Endothelial cell of umbilical vein (primary cell): ENCODE measurements at regions not wholly inside any gene's neighbourhood (a gene's known extent, or its start where the extent isn't known, plus 50 kb on each side); places are given as distances from the start of the nearest gene placed in this dataset.

ENCODE experiments used
- BruUV-seq: library from RNA; stranded (reverse); fragments of 400-500 nt; replicated peaks from 2 replicates; lab custom pipeline; 2021; lab: Mats Ljungman, UMichigan
- CTCF ChIA-PET: fragments of 300-600, 350-600 bp; sonication (Branson Sonifier 250); formaldehyde crosslinking; loops from one replicate; lab custom pipeline; 2021; ENCODE audit warnings: antibody characterized with exemption, inconsistent platforms; lab: Charles Lee
- POLR2A ChIA-PET: fragments of 300-600, 350-600 bp; sonication (Branson Sonifier 250); formaldehyde crosslinking; loops from one replicate; lab custom pipeline; 2021; ENCODE audit warnings: antibody characterized with exemption, inconsistent platforms; lab: Charles Lee
- DNase-seq: peaks from one replicate; pipeline ENCODE4 v3.0.0-alpha.2; 2011; ENCODE audit warnings: low read depth, low spot score
- FAIRE-seq: peaks from 2 replicates; lab custom pipeline; 2011; peaks lifted over from hg19 to GRCh38; lab: Jason Lieb, UNC
- H2AFZ ChIP-seq: 2 replicates; pipeline ENCODE4 v1.6.0; 2012; ENCODE audit warnings: low read depth, low read length, control low read depth, inconsistent platforms
- H3K27ac ChIP-seq: 2 replicates; pipeline ENCODE4 v1.5.1; 2011; ENCODE audit warnings: low read depth, mild to moderate bottlenecking, control low read depth, low read length, moderate library complexity; ENCODE audit not compliant: insufficient read depth
- H3K27me3 ChIP-seq, 2 experiments: 2 replicates each; pipeline versions ENCODE4 v1.6.0 to v1.6.1; 2011; ENCODE audit warnings: low read length in 2 of 2, mixed read lengths in 1 of 2; ENCODE audit not compliant: control insufficient read depth in 2 of 2, insufficient read depth in 2 of 2
- H3K36me3 ChIP-seq, 2 experiments: 2 replicates in 1 of 2; 3 replicates in 1 of 2; pipeline ENCODE4 v1.5.1; 2011; ENCODE audit warnings: low read length in 2 of 2, mild to moderate bottlenecking in 1 of 2, moderate library complexity in 1 of 2; ENCODE audit not compliant: control insufficient read depth in 2 of 2, insufficient read depth in 2 of 2; ENCODE audit errors: extremely low read depth in 1 of 2
- H3K4me1 ChIP-seq: 3 replicates; pipeline ENCODE4 v1.5.1; 2011; ENCODE audit warnings: mild to moderate bottlenecking, low read length; ENCODE audit not compliant: control insufficient read depth, insufficient read depth; ENCODE audit errors: extremely low read depth
- H3K4me2 ChIP-seq: 2 replicates; pipeline ENCODE4 v1.6.1; 2011; ENCODE audit warnings: low read length, control low read depth, mixed read lengths; ENCODE audit not compliant: insufficient read depth
- H3K4me3 ChIP-seq, 3 experiments: fragments of 200-600 bp in 1 of 3; sonication (generic), shearing (Covaris generic) in 1 of 3; replicated peaks in 1 of 3; 2 replicates each; pipeline ENCODE4 v1.5.1; 2011 to 2016; ENCODE audit warnings: control low read depth in 3 of 3, low read length in 3 of 3, mild to moderate bottlenecking in 2 of 3, inconsistent platforms in 1 of 3, low read depth in 1 of 3, moderate library complexity in 1 of 3; ENCODE audit not compliant: insufficient read depth in 1 of 3
- H3K79me2 ChIP-seq: 2 replicates; pipeline ENCODE4 v1.6.0; 2012; ENCODE audit warnings: low read length, inconsistent platforms; ENCODE audit not compliant: control insufficient read depth, insufficient read depth
- H3K9ac ChIP-seq: replicated peaks from 2 replicates; pipeline ENCODE3; 2011; ENCODE audit warnings: low read length, control low read depth; ENCODE audit not compliant: insufficient read depth; ENCODE audit errors: extremely low read depth
- H3K9me1 ChIP-seq: replicated peaks from 3 replicates; pipeline ENCODE4 v1.6.0; 2011; ENCODE audit warnings: mild to moderate bottlenecking, low read length; ENCODE audit not compliant: control insufficient read depth, insufficient read depth; ENCODE audit errors: extremely low read depth
- H3K9me3 ChIP-seq: replicated peaks from 2 replicates; pipeline ENCODE4 v1.5.1; 2012; ENCODE audit warnings: low read length, inconsistent platforms; ENCODE audit not compliant: control insufficient read depth, insufficient read depth
- H4K20me1 ChIP-seq: replicated peaks from 2 replicates; pipeline ENCODE3; 2011; ENCODE audit warnings: mild to moderate bottlenecking, low read length; ENCODE audit not compliant: control insufficient read depth, insufficient read depth; ENCODE audit errors: extremely low read depth
- GATA2 ChIP-seq: IDR thresholded peaks from 2 replicates; pipeline ENCODE4 v1.7.0; 2011; ENCODE audit warnings: low read depth, mild to moderate bottlenecking, moderate library complexity, mixed read lengths, low read length; ENCODE audit not compliant: insufficient read length, insufficient read depth
- MYC ChIP-seq: IDR thresholded peaks from one replicate; pipeline ENCODE4 v1.6.1; 2011; ENCODE audit warnings: mild to moderate bottlenecking, low read depth, low read length
- POLR2A ChIP-seq: IDR thresholded peaks from 2 replicates; pipeline ENCODE4 v1.6.1; 2012; ENCODE audit warnings: low read depth, mild to moderate bottlenecking, control low read depth, low read length
- POLR2AphosphoS5 ChIP-seq: IDR thresholded peaks from 2 replicates; pipeline ENCODE4 v1.6.1; 2012; ENCODE audit warnings: low read depth, mild to moderate bottlenecking, control low read depth, low read length, moderate library complexity; ENCODE audit not compliant: insufficient read depth
- dilution Hi-C: fragments of 300-500 bp; cut with MboI; formaldehyde crosslinking; loops from one replicate; pipeline ENCODE4 v1.15.0; 2019; ENCODE audit warnings: low sequenced_read_pairs; ENCODE audit not compliant: extremely low pct_ligation_motif_present
- intact Hi-C: fragments of 100-400 bp; cut with micrococcal nuclease; formaldehyde crosslinking; loops from one replicate; pipeline ENCODE4 v1.10.0; 2022
- TF ChIP-seq, protein P1 (sequence below): IDR thresholded peaks from 2 replicates; pipeline ENCODE4 v1.6.1; 2011; ENCODE audit not compliant: insufficient read depth, insufficient read length
- TF ChIP-seq, protein P2 (sequence below), 2 donors: IDR thresholded peaks; 1 replicate in 1 of 2; 2 replicates in 1 of 2; pipeline ENCODE4 v1.5.1; 2011; ENCODE audit warnings: low read length in 2 of 2, mild to moderate bottlenecking in 2 of 2, moderate library complexity in 2 of 2, control low read depth in 1 of 2, inconsistent platforms in 1 of 2, low read depth in 1 of 2; ENCODE audit not compliant: insufficient read depth in 1 of 2; ENCODE audit errors: extremely low read depth in 1 of 2

DNA sequence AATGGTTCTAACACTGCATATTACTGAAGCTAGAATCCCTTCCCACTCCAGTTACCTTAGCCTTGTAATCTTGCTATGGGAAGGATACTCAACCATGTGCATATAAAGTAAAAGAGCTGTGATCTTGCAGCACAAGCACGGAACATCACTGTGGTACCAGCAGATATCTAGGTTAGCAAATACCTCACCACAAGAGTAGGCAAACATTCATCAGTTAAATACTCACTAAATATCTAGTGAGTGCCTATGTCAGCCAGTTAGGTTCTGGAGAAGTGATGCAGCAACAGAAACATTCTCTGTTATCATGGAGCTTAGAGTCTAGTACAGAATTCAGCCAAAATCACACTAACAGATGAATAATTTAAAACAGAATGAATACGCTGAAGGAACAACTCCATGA is 349.6 kb upstream of the UBE2E3 start:
- DNase-seq, result no peak
- H3K4me2 ChIP-seq, result no peak overlapping the region
- H3K4me3 ChIP-seq, result no peak overlapping the region
- no peaks in the 10 kb centered on the region for H3K79me2 ChIP-seq
- no peak overlapping the region for H3K9ac ChIP-seq
- no peaks in the 10 kb centered on the region for H3K9me3 ChIP-seq
- H2AFZ ChIP-seq, result no peak overlapping the region
- dilution Hi-C loops, result no loop called here
- no peaks in the 10 kb centered on the region for H3K27me3 ChIP-seq
- H3K9me1 ChIP-seq, result no peaks in the 10 kb centered on the region
- TF ChIP-seq POLR2A (no peak), POLR2AphosphoS5 (no peak), MYC (no peak), GATA2 (no peak)
- TF ChIP-seq, protein P1, sequence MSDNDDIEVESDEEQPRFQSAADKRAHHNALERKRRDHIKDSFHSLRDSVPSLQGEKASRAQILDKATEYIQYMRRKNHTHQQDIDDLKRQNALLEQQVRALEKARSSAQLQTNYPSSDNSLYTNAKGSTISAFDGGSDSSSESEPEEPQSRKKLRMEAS, result no peak
- TF ChIP-seq, protein P2, sequence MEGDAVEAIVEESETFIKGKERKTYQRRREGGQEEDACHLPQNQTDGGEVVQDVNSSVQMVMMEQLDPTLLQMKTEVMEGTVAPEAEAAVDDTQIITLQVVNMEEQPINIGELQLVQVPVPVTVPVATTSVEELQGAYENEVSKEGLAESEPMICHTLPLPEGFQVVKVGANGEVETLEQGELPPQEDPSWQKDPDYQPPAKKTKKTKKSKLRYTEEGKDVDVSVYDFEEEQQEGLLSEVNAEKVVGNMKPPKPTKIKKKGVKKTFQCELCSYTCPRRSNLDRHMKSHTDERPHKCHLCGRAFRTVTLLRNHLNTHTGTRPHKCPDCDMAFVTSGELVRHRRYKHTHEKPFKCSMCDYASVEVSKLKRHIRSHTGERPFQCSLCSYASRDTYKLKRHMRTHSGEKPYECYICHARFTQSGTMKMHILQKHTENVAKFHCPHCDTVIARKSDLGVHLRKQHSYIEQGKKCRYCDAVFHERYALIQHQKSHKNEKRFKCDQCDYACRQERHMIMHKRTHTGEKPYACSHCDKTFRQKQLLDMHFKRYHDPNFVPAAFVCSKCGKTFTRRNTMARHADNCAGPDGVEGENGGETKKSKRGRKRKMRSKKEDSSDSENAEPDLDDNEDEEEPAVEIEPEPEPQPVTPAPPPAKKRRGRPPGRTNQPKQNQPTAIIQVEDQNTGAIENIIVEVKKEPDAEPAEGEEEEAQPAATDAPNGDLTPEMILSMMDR (IDR thresholded peaks at IDR 0.05; ENCODE audit: extremely low read depth in 1 of 2, insufficient read depth in 1 of 2, low read depth in 1 of 2, low read length in 2 of 2), result no peak
- intact Hi-C loops, result no loop called here
- ChIA-PET CTCF (no interaction called here), POLR2A (no interaction called here)
- no peaks in the 10 kb centered on the region for H3K36me3 ChIP-seq
- H3K27ac ChIP-seq, result no peak overlapping the region
- peaks cover 2% of the 10 kb centered on the region for H4K20me1 ChIP-seq
- FAIRE-seq, result no peak
- BruUV-seq, result no TSS peak
- no peaks in the 10 kb centered on the region for H3K4me1 ChIP-seq
